Body of pancreas (tissue), 4 donors: ENCODE measurements at regions not wholly inside any gene's neighbourhood (a gene's known extent, or its start where the extent isn't known, plus 50 kb on each side); places are given as distances from the start of the nearest gene placed in this dataset.

Experiments
- ATAC-seq: fragments of 150-250 bp; one replicate; pipeline ENCODE4 v1.9.1; 2016
- DNase-seq, 4 donors: peaks; one replicate each; pipeline ENCODE4 v3.0.0-alpha.2; 2019
- H3K27ac ChIP-seq, 4 donors: fragments of 200-600 bp; sonication (generic); 1 replicate in 3 of 4; 2 replicates in 1 of 4; pipeline versions ENCODE4 v1.5.1 to v1.6.1; 2016 to 2019; ENCODE audit warnings: mild to moderate bottlenecking in 1 of 4, mixed read lengths in 1 of 4, moderate library complexity in 1 of 4
- H3K27me3 ChIP-seq, 2 donors: fragments of 200-600 bp; sonication (generic); one replicate each; pipeline ENCODE4 v1.6.0; 2016; ENCODE audit warnings: mild to moderate bottlenecking in 1 of 2
- H3K36me3 ChIP-seq, 2 donors: fragments of 200-600 bp; sonication (generic); replicated peaks in 1 of 2; 2 replicates each; pipeline ENCODE4 v1.5.1; 2016; ENCODE audit warnings: low read depth in 2 of 2; ENCODE audit not compliant: insufficient read depth in 1 of 2
- H3K4me1 ChIP-seq: fragments of 200-600 bp; sonication (generic); one replicate; pipeline ENCODE4 v1.6.0; 2016
- H3K4me3 ChIP-seq, 2 donors: fragments of 200-600 bp; sonication (generic); 1 replicate in 1 of 2; 2 replicates in 1 of 2; pipeline ENCODE4 v1.5.1; 2016 to 2019
- H3K9me3 ChIP-seq, 3 donors: fragments of 200-600 bp; sonication (generic); 1 replicate in 2 of 3; 2 replicates in 1 of 3; pipeline ENCODE4 v1.5.1; 2016
- POLR2A ChIP-seq, 3 donors: fragments of 450-650 bp; IDR thresholded peaks; one replicate each; pipeline ENCODE4 v1.6.1; 2016; ENCODE audit warnings: antibody characterized with exemption in 3 of 3, mild to moderate bottlenecking in 2 of 3
- WGBS, 2 donors: methylation state at CpG; one replicate each; pipeline ENCODE4 v1.1.5; 2017; 5-methylcytosine and 5-hydroxymethylcytosine counted together
- intact Hi-C: fragments of 100-400 bp; cut with DNase I; formaldehyde crosslinking; loops from one replicate; pipeline ENCODE4 v1.15.1; 2023
- TF ChIP-seq, protein P1 (sequence below), 7 experiments: fragments of 450-650 bp in 4 of 7; fragments of 200-600 bp in 3 of 7; sonication (generic) in 3 of 7; IDR thresholded peaks; one replicate each; pipeline ENCODE4 v1.5.1; 2016 to 2019; ENCODE audit warnings: antibody characterized with exemption in 7 of 7

DNA sequence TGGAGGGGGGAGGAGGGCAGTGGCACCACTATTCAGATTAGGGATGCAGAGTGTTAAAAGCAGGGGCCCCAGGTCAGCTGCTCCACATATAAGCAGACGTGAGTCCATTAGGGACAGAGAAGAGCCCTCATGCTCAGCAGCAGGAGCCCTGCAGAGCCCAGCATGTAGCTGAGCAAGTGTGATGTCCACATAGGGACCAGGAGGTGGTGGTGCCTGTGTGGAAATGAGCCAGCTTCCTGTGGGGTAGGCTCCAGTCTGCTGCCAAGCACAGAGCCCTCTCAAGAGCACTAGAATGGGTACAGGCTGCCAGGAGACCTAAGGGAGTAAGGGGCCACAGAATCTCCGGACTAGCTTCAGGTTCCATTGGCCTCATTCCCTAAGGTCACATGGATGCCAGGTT, 57.9 kb upstream of the MLN start:
- peaks cover 8% of the 10 kb centered on the region for H3K4me1 ChIP-seq
- H3K4me3 ChIP-seq, result no peak overlapping the region
- intact Hi-C loops, result no loop called here
- DNase-seq (no peak), ATAC-seq (no peak)
- H3K9me3 ChIP-seq, result no peaks in the 10 kb centered on the region
- 48 to 75% methylated on average over 2 of the region's 2 CpGs for WGBS, 2 donors
- H3K27me3 ChIP-seq, result no peaks in the 10 kb centered on the region
- no peak overlapping the region for H3K27ac ChIP-seq
- no peaks in the 10 kb centered on the region for H3K36me3 ChIP-seq
- TF ChIP-seq, protein P1, sequence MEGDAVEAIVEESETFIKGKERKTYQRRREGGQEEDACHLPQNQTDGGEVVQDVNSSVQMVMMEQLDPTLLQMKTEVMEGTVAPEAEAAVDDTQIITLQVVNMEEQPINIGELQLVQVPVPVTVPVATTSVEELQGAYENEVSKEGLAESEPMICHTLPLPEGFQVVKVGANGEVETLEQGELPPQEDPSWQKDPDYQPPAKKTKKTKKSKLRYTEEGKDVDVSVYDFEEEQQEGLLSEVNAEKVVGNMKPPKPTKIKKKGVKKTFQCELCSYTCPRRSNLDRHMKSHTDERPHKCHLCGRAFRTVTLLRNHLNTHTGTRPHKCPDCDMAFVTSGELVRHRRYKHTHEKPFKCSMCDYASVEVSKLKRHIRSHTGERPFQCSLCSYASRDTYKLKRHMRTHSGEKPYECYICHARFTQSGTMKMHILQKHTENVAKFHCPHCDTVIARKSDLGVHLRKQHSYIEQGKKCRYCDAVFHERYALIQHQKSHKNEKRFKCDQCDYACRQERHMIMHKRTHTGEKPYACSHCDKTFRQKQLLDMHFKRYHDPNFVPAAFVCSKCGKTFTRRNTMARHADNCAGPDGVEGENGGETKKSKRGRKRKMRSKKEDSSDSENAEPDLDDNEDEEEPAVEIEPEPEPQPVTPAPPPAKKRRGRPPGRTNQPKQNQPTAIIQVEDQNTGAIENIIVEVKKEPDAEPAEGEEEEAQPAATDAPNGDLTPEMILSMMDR (IDR thresholded peaks at IDR 0.05), result no peak
- TF ChIP-seq POLR2A (IDR thresholded peaks at IDR 0.05), result no peak

DNA sequence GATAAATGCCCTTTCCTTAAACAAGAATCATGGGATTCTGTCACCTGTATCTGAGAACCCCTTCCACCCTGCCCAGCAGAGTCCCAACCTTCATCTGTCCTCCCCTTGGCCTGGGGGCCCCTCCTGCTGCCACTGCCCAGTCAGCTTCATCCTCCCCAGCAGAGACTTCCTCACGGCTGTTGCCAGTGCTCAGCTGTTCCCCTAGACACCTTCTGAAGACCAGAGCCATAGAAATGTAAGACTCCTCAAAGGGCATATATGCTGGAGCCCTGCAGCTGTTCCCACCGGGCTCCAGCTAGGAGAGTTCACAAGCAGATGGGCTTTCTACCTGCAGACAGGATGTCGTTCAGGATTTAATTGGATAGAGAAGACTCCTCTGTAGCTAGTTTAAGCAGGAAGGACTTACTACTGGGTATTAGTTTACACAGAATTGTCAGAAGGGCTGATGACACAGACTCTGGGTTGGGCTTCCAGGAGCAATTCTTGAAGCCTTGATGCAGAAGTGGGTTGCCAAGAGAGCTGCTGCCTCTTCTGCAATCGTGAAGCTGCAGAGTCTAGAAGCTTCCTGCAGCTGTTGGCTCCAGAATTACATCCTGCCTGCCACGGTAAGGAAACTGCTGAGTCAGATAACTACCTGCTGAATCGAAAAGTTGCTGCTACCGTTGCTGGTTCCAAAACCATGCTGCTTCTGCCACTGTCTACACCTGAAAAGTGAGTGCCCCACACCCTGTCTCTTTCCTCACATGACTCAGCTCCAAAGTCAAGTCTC, 57.1 kb upstream of the MLN start:
- H3K36me3 ChIP-seq, result no peaks in the 10 kb centered on the region
- H3K27me3 ChIP-seq, result no peaks in the 10 kb centered on the region
- H3K27ac ChIP-seq, result no peak overlapping the region
- ATAC-seq, result no peak
- WGBS, 2 donors, result 18 to 20% methylated on average over 7 of the region's 7 CpGs
- H3K9me3 ChIP-seq, result no peaks in the 10 kb centered on the region
- intact Hi-C loops, result no loop called here
- H3K4me1 ChIP-seq, result peaks cover 14% of the 10 kb centered on the region
- DNase-seq, result peak in 1 of 4 donors; percentile 15
- TF ChIP-seq POLR2A (IDR thresholded peaks at IDR 0.05), result no peak
- TF ChIP-seq, protein P1 (IDR thresholded peaks at IDR 0.05), result no peak
- H3K4me3 ChIP-seq, result no peak overlapping the region

DNA sequence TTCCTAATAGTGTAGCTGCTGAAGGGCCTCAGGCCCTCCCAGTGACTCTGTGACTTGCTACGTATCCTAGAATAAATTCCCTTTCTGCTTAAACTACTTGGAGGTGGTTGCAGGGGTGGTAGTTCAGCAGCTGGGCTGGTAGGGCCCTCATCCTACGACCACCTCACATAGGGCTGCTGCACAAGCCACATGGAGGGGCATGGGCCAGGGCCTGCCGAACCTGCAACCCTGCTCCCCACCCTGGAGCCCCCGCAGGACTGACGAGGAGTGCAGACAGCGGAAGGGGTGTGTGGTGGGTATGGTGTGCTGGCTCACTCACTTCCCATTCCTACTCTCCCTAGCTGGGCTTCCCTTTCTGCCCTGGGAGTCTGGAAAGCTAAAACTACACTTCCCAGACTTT, 56.2 kb upstream of the MLN start:
- Histone ChIP-seq H3K36me3 (no peaks in the 10 kb centered on the region), H3K27ac (no peak overlapping the region), H3K27me3 (no peaks in the 10 kb centered on the region), H3K4me3 (no peak overlapping the region), H3K9me3 (no peaks in the 10 kb centered on the region), H3K4me1 (peaks cover 23% of the 10 kb centered on the region)
- ATAC-seq (no peak), DNase-seq (no peak)
- no peak for TF ChIP-seq POLR2A (IDR thresholded peaks at IDR 0.05)
- TF ChIP-seq, protein P1 (IDR thresholded peaks at IDR 0.05), result no peak
- WGBS, 2 donors, result 85 to 87% methylated on average over 4 to 6 of the region's 6 CpGs
- intact Hi-C loops, result no loop called here

DNA sequence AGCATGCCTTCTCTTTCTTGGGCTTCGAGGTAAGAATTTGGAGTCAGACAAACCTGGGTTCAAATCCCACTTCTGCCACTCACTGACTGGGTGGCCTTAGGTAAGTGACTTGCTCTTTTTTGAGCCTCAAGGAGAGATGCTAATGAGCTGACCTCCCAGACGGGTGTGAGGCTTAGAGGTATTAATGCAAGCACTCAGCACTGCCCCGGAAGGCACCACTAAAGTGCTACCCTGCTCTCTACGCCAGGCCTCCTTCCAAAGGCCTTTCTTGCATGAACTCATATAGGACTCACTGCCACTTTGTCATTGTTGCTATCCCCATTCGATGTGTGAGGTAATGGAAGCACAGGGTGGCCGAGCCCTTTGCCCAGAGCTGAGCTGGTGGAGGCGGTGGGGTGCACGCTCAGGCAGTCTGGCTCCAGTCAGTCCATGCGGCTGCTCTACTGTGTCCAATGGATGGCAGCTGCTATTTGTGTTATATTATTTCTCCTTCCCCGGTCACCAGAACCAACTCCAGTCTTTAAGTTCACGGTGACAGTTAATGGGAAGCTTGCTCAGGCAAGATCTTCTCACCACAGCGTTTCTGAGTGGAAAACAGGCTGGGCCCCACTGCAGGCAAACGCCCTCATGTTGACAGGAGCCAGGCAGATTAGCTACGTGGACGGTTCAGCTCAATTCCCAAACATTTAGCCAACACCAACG, 55.2 kb upstream of the MLN start:
- ATAC-seq (no peak), DNase-seq (no peak)
- Histone ChIP-seq H3K4me3 (no peak overlapping the region), H3K36me3 (no peaks in the 10 kb centered on the region), H3K9me3 (no peaks in the 10 kb centered on the region), H3K4me1 (peaks cover 28% of the 10 kb centered on the region), H3K27ac (no peak overlapping the region), H3K27me3 (no peaks in the 10 kb centered on the region)
- TF ChIP-seq, protein P1 (IDR thresholded peaks at IDR 0.05), result no peak
- TF ChIP-seq POLR2A (IDR thresholded peaks at IDR 0.05), result no peak
- 67 to 69% methylated on average over 15 to 16 of the region's 16 CpGs for WGBS, 2 donors
- intact Hi-C loops, result no loop called here
